ENCODE measurements at regions not wholly inside any gene's neighbourhood (a gene's known extent, or its start where the extent isn't known, plus 50 kb on each side); places are given as distances from the start of the nearest gene placed in this dataset.

DNA sequence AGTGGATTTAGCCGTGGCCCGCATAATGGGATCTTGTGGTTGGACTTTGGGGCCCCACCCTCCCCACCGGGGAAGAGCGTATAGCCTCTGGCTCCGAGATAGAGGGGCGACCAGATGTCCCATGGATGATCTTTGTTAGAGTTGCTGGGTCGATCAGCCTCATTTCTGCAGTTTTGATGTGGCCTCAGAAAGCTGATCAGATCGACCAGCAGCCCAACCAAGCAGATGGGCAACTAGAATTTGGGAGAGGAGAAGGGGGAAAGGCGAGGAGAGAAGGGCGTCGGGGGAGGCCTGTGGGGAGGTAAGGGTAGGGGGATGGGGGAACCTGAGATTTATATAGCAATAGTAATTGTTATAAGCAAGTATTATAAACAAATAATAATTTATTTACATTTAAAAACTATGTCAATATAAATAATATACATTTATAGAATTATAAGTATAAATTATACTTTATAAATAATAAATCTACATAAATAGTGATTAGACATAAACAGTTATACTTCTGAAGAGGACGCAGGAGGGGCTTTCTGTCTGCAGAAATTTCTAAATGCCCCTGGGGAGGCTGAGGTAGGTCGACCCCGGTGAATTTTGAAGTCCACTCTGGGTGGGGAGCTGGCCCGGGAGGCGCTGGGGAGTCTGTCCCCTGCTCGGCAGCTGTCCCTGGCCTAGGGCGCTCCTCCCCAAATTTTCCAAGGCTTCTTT lies 136.3 kb downstream of the KCNJ12 start:
- TF ChIP-seq, protein P1, sequence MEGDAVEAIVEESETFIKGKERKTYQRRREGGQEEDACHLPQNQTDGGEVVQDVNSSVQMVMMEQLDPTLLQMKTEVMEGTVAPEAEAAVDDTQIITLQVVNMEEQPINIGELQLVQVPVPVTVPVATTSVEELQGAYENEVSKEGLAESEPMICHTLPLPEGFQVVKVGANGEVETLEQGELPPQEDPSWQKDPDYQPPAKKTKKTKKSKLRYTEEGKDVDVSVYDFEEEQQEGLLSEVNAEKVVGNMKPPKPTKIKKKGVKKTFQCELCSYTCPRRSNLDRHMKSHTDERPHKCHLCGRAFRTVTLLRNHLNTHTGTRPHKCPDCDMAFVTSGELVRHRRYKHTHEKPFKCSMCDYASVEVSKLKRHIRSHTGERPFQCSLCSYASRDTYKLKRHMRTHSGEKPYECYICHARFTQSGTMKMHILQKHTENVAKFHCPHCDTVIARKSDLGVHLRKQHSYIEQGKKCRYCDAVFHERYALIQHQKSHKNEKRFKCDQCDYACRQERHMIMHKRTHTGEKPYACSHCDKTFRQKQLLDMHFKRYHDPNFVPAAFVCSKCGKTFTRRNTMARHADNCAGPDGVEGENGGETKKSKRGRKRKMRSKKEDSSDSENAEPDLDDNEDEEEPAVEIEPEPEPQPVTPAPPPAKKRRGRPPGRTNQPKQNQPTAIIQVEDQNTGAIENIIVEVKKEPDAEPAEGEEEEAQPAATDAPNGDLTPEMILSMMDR (IDR thresholded peaks at IDR 0.05) = no peak
- no peak for TF ChIP-seq POLR2A (IDR thresholded peaks at IDR 0.05)

Data from right lobe of liver (tissue), 4 donors.